GM23338 (cell line): ENCODE measurements at regions not wholly inside any gene's neighbourhood (a gene's known extent, or its start where the extent isn't known, plus 50 kb on each side); places are given as distances from the start of the nearest gene placed in this dataset.

Source experiments
- ATAC-seq: fragments of 200-7000 bp; cut with Tn5 transposase; 3 replicates; pipeline ENCODE4 v1.9.1; 2020
- DNase-seq: peaks from one replicate; pipeline ENCODE4 v3.0.0-alpha.2; 2015; ENCODE audit warnings: low spot score
- H2AFZ ChIP-seq: fragments of 200-600 bp; sonication (generic); 2 replicates; pipeline ENCODE4 v1.8.0; 2016; ENCODE audit warnings: antibody characterized with exemption, mild to moderate bottlenecking, moderate library complexity
- H3F3A ChIP-seq: fragments of 200-600 bp; sonication (generic); replicated peaks from 2 replicates; pipeline ENCODE4 v1.8.0; 2017; ENCODE audit warnings: antibody characterized with exemption, mixed run types, low read depth
- H3K27ac ChIP-seq: fragments of 200-600 bp; sonication (generic); 2 replicates; pipeline ENCODE4 v1.6.1; 2016; ENCODE audit warnings: low read depth
- H3K27me3 ChIP-seq: fragments of 200-600 bp; sonication (generic); 2 replicates; pipeline ENCODE4 v1.8.0; 2016; ENCODE audit warnings: mild to moderate bottlenecking, mixed run types, moderate library complexity; ENCODE audit not compliant: insufficient read depth
- H3K36me3 ChIP-seq: fragments of 200-600 bp; sonication (generic); 2 replicates; pipeline ENCODE4 v1.8.0; 2016; ENCODE audit warnings: mild to moderate bottlenecking; ENCODE audit not compliant: insufficient read depth
- H3K4me1 ChIP-seq: fragments of 200-600 bp; sonication (generic); 2 replicates; pipeline ENCODE4 v1.8.0; 2016; ENCODE audit warnings: mild to moderate bottlenecking, moderate library complexity; ENCODE audit not compliant: insufficient read depth
- H3K4me2 ChIP-seq: fragments of 200-600 bp; sonication (generic); 2 replicates; pipeline ENCODE4 v1.7.1; 2017; ENCODE audit warnings: mixed run types
- H3K4me3 ChIP-seq: fragments of 200-600 bp; sonication (generic); 2 replicates; pipeline ENCODE4 v1.6.1; 2016; ENCODE audit warnings: mixed run types
- H3K79me2 ChIP-seq: fragments of 200-600 bp; sonication (generic); replicated peaks from 2 replicates; pipeline ENCODE4 v1.8.0; 2017; ENCODE audit warnings: mild to moderate bottlenecking; ENCODE audit not compliant: insufficient read depth
- H3K9me2 ChIP-seq: fragments of 200-600 bp; sonication (generic); 2 replicates; pipeline ENCODE4 v1.8.0; 2017; ENCODE audit not compliant: insufficient read depth
- H4K20me1 ChIP-seq: fragments of 200-600 bp; sonication (generic); replicated peaks from 2 replicates; pipeline ENCODE4 v1.8.0; 2017; ENCODE audit warnings: mild to moderate bottlenecking; ENCODE audit not compliant: insufficient read depth
- H3K27ac Mint-ChIP-seq: 2 replicates; pipeline ENCODE4 v1.8.0; 2020; ENCODE audit warnings: inconsistent platforms, mild to moderate bottlenecking, moderate library complexity, mixed read lengths
- H3K27me3 Mint-ChIP-seq: 3 replicates; pipeline ENCODE4 v1.8.0; 2022; ENCODE audit warnings: low read depth, mild to moderate bottlenecking, moderate library complexity, mixed read lengths, inconsistent platforms; ENCODE audit not compliant: insufficient read depth, poor library complexity
- H3K36me3 Mint-ChIP-seq: 3 replicates; pipeline ENCODE4 v1.8.0; 2021; ENCODE audit warnings: low read depth, mild to moderate bottlenecking, inconsistent platforms, moderate library complexity, mixed read lengths
- H3K4me1 Mint-ChIP-seq: 3 replicates; pipeline ENCODE4 v1.8.0; 2020; ENCODE audit warnings: mild to moderate bottlenecking, inconsistent platforms, mixed read lengths
- H3K4me3 Mint-ChIP-seq: 3 replicates; pipeline ENCODE4 v1.8.0; 2021; ENCODE audit warnings: moderate library complexity, mild to moderate bottlenecking, inconsistent platforms, mixed read lengths
- H3K9me3 Mint-ChIP-seq: 3 replicates; pipeline ENCODE4 v1.8.0; 2020; ENCODE audit warnings: moderate library complexity, mild to moderate bottlenecking, inconsistent platforms, mixed read lengths
- CREB1 ChIP-seq: fragments of 250-450 bp; sonication (Bioruptor Pico); IDR thresholded peaks from 2 replicates; pipeline ENCODE4 v1.5.0; 2020; ENCODE audit warnings: low read depth, mild to moderate bottlenecking, moderate library complexity
- EZH2 ChIP-seq: fragments of 200-600 bp; sonication (generic); IDR thresholded peaks from one replicate; pipeline ENCODE4 v1.8.0; 2017; ENCODE audit warnings: antibody characterized with exemption, mild to moderate bottlenecking, low read depth; ENCODE audit not compliant: unreplicated experiment
- EZH2phosphoT487 ChIP-seq: fragments of 200-600 bp; sonication (generic); IDR thresholded peaks from one replicate; pipeline ENCODE4 v1.8.1; 2018; ENCODE audit warnings: antibody characterized with exemption; ENCODE audit not compliant: unreplicated experiment
- JUNB ChIP-seq: IDR thresholded peaks from one replicate; pipeline ENCODE4 v1.6.1; 2016; ENCODE audit warnings: antibody characterized with exemption; ENCODE audit not compliant: unreplicated experiment
- NANOG ChIP-seq: IDR thresholded peaks from 2 replicates; pipeline ENCODE4 v1.6.1; 2016; ENCODE audit warnings: antibody characterized with exemption, borderline replicate concordance
- POLR2AphosphoS5 ChIP-seq: IDR thresholded peaks from 2 replicates; pipeline ENCODE4 v1.6.1; 2016; ENCODE audit warnings: antibody characterized with exemption, low read depth
- STAT1 ChIP-seq: IDR thresholded peaks from one replicate; pipeline ENCODE4 v1.6.1; 2016; ENCODE audit warnings: antibody characterized with exemption; ENCODE audit not compliant: unreplicated experiment
- ZNF114 ChIP-seq: fragments of 250-450 bp; sonication (Bioruptor Pico); IDR thresholded peaks from 2 replicates; pipeline ENCODE4 v1.5.0; 2020; ENCODE audit warnings: mild to moderate bottlenecking, moderate library complexity
- ZNF331 ChIP-seq: fragments of 250-450 bp; sonication (Bioruptor Pico); IDR thresholded peaks from 2 replicates; pipeline ENCODE4 v1.5.0; 2020; ENCODE audit warnings: low read depth, mild to moderate bottlenecking, moderate library complexity
- TF ChIP-seq, protein P1 (sequence below): IDR thresholded peaks from 2 replicates; pipeline ENCODE4 v1.6.1; 2016; ENCODE audit warnings: antibody characterized with exemption
- TF ChIP-seq, protein P2 (sequence below), 2 experiments: fragments of 200-600 bp in 1 of 2; sonication (generic) in 1 of 2; conservative IDR thresholded peaks; 2 replicates each; pipeline versions ENCODE4 v1.5.1 to v1.6.1; 2016 to 2017; ENCODE audit warnings: antibody characterized with exemption in 2 of 2, low read depth in 2 of 2, mild to moderate bottlenecking in 2 of 2, moderate library complexity in 1 of 2
- TF ChIP-seq, protein P3 (sequence below): IDR thresholded peaks from one replicate; pipeline ENCODE4 v1.6.1; 2018; ENCODE audit warnings: antibody characterized with exemption; ENCODE audit not compliant: unreplicated experiment
- TF ChIP-seq, protein P4 (sequence below): fragments of 250-450 bp; sonication (Bioruptor Pico); IDR thresholded peaks from 2 replicates; pipeline ENCODE4 v1.5.0; 2020; ENCODE audit warnings: mild to moderate bottlenecking, moderate library complexity

DNA sequence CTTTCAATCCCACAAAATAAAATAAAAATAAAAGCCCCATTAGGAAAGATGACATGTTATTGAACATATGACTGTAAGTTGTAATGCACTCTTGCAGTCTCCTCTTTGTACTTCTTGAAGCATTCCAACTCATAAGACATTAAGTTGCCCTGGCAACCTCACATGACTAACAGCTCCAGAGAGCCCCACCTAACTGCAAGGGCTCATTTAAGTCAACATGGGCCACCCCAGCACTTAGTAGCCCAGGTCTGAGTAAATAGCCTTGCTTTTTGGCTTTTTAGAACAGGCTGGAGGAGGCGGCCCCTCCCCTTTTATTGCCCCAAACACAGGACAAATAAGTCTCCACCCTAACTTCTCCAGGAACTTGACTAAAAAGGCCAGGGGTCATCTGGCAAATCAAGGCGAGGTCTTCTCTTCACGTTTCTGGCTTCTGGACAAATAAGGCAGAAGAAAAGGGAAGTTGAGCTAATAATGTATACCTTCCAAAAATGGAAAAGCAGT is 135.1 kb downstream of the TMCO5A start:
- no peaks in the 10 kb centered on the region for H3K36me3 Mint-ChIP-seq
- Histone ChIP-seq H3F3A (0 out of 2 replicates have a peak, but pooled peaks cover 9% of the 10 kb centered on the region), H3K4me3 (no peak overlapping the region), H3K4me1 (peaks cover 30% of the 10 kb centered on the region), H3K27me3 (peaks cover 58% of the 10 kb centered on the region), H3K36me3 (no peaks in the 10 kb centered on the region), H3K79me2 (no peaks in the 10 kb centered on the region), H4K20me1 (no peaks in the 10 kb centered on the region), H3K9me2 (no peaks in the 10 kb centered on the region), H3K27ac (no peak overlapping the region), H2AFZ (no peak overlapping the region), H3K4me2 (no peak overlapping the region)
- TF ChIP-seq, protein P1, sequence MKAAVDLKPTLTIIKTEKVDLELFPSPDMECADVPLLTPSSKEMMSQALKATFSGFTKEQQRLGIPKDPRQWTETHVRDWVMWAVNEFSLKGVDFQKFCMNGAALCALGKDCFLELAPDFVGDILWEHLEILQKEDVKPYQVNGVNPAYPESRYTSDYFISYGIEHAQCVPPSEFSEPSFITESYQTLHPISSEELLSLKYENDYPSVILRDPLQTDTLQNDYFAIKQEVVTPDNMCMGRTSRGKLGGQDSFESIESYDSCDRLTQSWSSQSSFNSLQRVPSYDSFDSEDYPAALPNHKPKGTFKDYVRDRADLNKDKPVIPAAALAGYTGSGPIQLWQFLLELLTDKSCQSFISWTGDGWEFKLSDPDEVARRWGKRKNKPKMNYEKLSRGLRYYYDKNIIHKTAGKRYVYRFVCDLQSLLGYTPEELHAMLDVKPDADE = no peak
- TF ChIP-seq, protein P2, sequence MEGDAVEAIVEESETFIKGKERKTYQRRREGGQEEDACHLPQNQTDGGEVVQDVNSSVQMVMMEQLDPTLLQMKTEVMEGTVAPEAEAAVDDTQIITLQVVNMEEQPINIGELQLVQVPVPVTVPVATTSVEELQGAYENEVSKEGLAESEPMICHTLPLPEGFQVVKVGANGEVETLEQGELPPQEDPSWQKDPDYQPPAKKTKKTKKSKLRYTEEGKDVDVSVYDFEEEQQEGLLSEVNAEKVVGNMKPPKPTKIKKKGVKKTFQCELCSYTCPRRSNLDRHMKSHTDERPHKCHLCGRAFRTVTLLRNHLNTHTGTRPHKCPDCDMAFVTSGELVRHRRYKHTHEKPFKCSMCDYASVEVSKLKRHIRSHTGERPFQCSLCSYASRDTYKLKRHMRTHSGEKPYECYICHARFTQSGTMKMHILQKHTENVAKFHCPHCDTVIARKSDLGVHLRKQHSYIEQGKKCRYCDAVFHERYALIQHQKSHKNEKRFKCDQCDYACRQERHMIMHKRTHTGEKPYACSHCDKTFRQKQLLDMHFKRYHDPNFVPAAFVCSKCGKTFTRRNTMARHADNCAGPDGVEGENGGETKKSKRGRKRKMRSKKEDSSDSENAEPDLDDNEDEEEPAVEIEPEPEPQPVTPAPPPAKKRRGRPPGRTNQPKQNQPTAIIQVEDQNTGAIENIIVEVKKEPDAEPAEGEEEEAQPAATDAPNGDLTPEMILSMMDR (conservative IDR thresholded peaks at IDR 0.05; ENCODE audit: low read depth in 2 of 2) = no peak
- TF ChIP-seq, protein P3, sequence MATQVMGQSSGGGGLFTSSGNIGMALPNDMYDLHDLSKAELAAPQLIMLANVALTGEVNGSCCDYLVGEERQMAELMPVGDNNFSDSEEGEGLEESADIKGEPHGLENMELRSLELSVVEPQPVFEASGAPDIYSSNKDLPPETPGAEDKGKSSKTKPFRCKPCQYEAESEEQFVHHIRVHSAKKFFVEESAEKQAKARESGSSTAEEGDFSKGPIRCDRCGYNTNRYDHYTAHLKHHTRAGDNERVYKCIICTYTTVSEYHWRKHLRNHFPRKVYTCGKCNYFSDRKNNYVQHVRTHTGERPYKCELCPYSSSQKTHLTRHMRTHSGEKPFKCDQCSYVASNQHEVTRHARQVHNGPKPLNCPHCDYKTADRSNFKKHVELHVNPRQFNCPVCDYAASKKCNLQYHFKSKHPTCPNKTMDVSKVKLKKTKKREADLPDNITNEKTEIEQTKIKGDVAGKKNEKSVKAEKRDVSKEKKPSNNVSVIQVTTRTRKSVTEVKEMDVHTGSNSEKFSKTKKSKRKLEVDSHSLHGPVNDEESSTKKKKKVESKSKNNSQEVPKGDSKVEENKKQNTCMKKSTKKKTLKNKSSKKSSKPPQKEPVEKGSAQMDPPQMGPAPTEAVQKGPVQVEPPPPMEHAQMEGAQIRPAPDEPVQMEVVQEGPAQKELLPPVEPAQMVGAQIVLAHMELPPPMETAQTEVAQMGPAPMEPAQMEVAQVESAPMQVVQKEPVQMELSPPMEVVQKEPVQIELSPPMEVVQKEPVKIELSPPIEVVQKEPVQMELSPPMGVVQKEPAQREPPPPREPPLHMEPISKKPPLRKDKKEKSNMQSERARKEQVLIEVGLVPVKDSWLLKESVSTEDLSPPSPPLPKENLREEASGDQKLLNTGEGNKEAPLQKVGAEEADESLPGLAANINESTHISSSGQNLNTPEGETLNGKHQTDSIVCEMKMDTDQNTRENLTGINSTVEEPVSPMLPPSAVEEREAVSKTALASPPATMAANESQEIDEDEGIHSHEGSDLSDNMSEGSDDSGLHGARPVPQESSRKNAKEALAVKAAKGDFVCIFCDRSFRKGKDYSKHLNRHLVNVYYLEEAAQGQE = no peak
- no peak for TF ChIP-seq ZNF331
- no peak for TF ChIP-seq ZNF114 (CRISPR knock-in tag)
- TF ChIP-seq NANOG = no peak
- TF ChIP-seq STAT1 = no peak
- TF ChIP-seq EZH2 = no peak
- no peak for TF ChIP-seq CREB1 (CRISPR knock-in tag)
- TF ChIP-seq, protein P4, sequence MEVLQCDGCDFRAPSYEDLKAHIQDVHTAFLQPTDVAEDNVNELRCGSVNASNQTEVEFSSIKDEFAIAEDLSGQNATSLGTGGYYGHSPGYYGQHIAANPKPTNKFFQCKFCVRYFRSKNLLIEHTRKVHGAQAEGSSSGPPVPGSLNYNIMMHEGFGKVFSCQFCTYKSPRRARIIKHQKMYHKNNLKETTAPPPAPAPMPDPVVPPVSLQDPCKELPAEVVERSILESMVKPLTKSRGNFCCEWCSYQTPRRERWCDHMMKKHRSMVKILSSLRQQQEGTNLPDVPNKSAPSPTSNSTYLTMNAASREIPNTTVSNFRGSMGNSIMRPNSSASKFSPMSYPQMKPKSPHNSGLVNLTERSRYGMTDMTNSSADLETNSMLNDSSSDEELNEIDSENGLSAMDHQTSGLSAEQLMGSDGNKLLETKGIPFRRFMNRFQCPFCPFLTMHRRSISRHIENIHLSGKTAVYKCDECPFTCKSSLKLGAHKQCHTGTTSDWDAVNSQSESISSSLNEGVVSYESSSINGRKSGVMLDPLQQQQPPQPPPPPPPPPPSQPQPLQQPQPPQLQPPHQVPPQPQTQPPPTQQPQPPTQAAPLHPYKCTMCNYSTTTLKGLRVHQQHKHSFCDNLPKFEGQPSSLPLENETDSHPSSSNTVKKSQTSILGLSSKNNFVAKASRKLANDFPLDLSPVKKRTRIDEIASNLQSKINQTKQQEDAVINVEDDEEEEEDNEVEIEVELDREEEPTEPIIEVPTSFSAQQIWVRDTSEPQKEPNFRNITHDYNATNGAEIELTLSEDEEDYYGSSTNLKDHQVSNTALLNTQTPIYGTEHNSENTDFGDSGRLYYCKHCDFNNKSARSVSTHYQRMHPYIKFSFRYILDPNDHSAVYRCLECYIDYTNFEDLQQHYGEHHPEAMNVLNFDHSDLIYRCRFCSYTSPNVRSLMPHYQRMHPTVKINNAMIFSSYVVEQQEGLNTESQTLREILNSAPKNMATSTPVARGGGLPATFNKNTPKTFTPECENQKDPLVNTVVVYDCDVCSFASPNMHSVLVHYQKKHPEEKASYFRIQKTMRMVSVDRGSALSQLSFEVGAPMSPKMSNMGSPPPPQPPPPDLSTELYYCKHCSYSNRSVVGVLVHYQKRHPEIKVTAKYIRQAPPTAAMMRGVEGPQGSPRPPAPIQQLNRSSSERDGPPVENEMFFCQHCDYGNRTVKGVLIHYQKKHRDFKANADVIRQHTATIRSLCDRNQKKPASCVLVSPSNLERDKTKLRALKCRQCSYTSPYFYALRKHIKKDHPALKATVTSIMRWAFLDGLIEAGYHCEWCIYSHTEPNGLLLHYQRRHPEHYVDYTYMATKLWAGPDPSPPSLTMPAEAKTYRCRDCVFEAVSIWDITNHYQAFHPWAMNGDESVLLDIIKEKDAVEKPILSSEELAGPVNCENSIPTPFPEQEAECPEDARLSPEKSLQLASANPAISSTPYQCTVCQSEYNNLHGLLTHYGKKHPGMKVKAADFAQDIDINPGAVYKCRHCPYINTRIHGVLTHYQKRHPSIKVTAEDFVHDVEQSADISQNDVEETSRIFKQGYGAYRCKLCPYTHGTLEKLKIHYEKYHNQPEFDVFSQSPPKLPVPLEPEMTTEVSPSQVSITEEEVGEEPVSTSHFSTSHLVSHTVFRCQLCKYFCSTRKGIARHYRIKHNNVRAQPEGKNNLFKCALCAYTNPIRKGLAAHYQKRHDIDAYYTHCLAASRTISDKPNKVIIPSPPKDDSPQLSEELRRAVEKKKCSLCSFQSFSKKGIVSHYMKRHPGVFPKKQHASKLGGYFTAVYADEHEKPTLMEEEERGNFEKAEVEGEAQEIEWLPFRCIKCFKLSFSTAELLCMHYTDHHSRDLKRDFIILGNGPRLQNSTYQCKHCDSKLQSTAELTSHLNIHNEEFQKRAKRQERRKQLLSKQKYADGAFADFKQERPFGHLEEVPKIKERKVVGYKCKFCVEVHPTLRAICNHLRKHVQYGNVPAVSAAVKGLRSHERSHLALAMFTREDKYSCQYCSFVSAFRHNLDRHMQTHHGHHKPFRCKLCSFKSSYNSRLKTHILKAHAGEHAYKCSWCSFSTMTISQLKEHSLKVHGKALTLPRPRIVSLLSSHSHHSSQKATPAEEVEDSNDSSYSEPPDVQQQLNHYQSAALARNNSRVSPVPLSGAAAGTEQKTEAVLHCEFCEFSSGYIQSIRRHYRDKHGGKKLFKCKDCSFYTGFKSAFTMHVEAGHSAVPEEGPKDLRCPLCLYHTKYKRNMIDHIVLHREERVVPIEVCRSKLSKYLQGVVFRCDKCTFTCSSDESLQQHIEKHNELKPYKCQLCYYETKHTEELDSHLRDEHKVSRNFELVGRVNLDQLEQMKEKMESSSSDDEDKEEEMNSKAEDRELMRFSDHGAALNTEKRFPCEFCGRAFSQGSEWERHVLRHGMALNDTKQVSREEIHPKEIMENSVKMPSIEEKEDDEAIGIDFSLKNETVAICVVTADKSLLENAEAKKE (CRISPR knock-in tag) = no peak
- no peak for TF ChIP-seq POLR2AphosphoS5
- TF ChIP-seq EZH2phosphoT487 = no peak
- TF ChIP-seq JUNB = no peak
- peaks cover 50% of the 10 kb centered on the region for H3K27me3 Mint-ChIP-seq
- ATAC-seq = no peak
- H3K9me3 Mint-ChIP-seq = no peaks in the 10 kb centered on the region
- no peak overlapping the region for H3K27ac Mint-ChIP-seq
- no peak for DNase-seq
- H3K4me1 Mint-ChIP-seq = peaks cover 60% of the 10 kb centered on the region
- H3K4me3 Mint-ChIP-seq = no peak overlapping the region
